Keratinocyte (primary cell): ENCODE measurements at regions not wholly inside any gene's neighbourhood (a gene's known extent, or its start where the extent isn't known, plus 50 kb on each side); places are given as distances from the start of the nearest gene placed in this dataset.

ENCODE experiments used
- DNase-seq: peaks from one replicate; pipeline ENCODE4 v3.0.0-alpha.2; 2011; ENCODE audit warnings: low read depth, missing footprints, low spot score
- FAIRE-seq: peaks from 2 replicates; lab custom pipeline; 2011; peaks lifted over from hg19 to GRCh38; lab: Jason Lieb, UNC
- H2AFZ ChIP-seq: 2 replicates; pipeline ENCODE4 v1.6.0; 2012; ENCODE audit warnings: low read length, control low read depth, inconsistent platforms; ENCODE audit not compliant: control insufficient read depth
- H3K27ac ChIP-seq: 2 replicates; pipeline ENCODE4 v1.5.1; 2011; ENCODE audit warnings: low read length; ENCODE audit not compliant: control insufficient read depth, insufficient read depth
- H3K27me3 ChIP-seq: 3 replicates; pipeline ENCODE4 v1.6.0; 2011; ENCODE audit warnings: low read length; ENCODE audit not compliant: control insufficient read depth, insufficient read depth; ENCODE audit errors: extremely low read depth
- H3K36me3 ChIP-seq, 2 experiments: 2 replicates in 1 of 2; 3 replicates in 1 of 2; pipeline ENCODE4 v1.5.1; 2011; ENCODE audit warnings: low read length in 2 of 2, mild to moderate bottlenecking in 1 of 2; ENCODE audit not compliant: control insufficient read depth in 2 of 2, insufficient read depth in 2 of 2; ENCODE audit errors: extremely low read depth in 1 of 2
- H3K4me1 ChIP-seq: 3 replicates; pipeline ENCODE4 v1.5.1; 2011; ENCODE audit warnings: low read length; ENCODE audit not compliant: control insufficient read depth, insufficient read depth; ENCODE audit errors: extremely low read depth
- H3K4me2 ChIP-seq: 3 replicates; pipeline ENCODE4 v1.6.0; 2011; ENCODE audit warnings: low read depth, low read length; ENCODE audit not compliant: control insufficient read depth, insufficient read depth; ENCODE audit errors: extremely low read depth
- H3K4me3 ChIP-seq, 3 experiments: fragments of 200-600 bp in 1 of 3; sonication (generic) in 1 of 3; 2 replicates in 2 of 3; 3 replicates in 1 of 3; pipeline ENCODE4 v1.5.1; 2011 to 2016; ENCODE audit warnings: low read length in 3 of 3, mild to moderate bottlenecking in 3 of 3, control low read depth in 2 of 3, inconsistent platforms in 1 of 3, low read depth in 1 of 3, mixed read lengths in 1 of 3, mixed run types in 1 of 3, moderate library complexity in 1 of 3; ENCODE audit not compliant: control insufficient read depth in 2 of 3, insufficient read depth in 2 of 3; ENCODE audit errors: extremely low read depth in 1 of 3
- H3K79me2 ChIP-seq: 2 replicates; pipeline ENCODE4 v1.6.0; 2012; ENCODE audit warnings: low read length; ENCODE audit not compliant: control insufficient read depth, insufficient read depth
- H3K9ac ChIP-seq: 3 replicates; pipeline ENCODE4 v1.6.0; 2011; ENCODE audit warnings: low read length; ENCODE audit not compliant: control insufficient read depth, insufficient read depth; ENCODE audit errors: extremely low read depth
- H3K9me1 ChIP-seq: 3 replicates; pipeline ENCODE4 v1.6.0; 2011; ENCODE audit warnings: low read length; ENCODE audit not compliant: control insufficient read depth, insufficient read depth; ENCODE audit errors: extremely low read depth
- H3K9me3 ChIP-seq: 2 replicates; pipeline ENCODE4 v1.5.1; 2012; ENCODE audit warnings: low read depth, low read length; ENCODE audit not compliant: control insufficient read depth
- H4K20me1 ChIP-seq: 3 replicates; pipeline ENCODE4 v1.6.0; 2011; ENCODE audit warnings: low read length; ENCODE audit not compliant: control insufficient read depth, insufficient read depth; ENCODE audit errors: extremely low read depth
- CTCF ChIP-seq, 3 experiments: IDR thresholded peaks in 1 of 3; conservative IDR thresholded peaks in 1 of 3; optimal IDR thresholded peaks in 1 of 3; 2 replicates in 2 of 3; 3 replicates in 1 of 3; pipeline versions ENCODE3 to v1.5.1; 2011; ENCODE audit warnings: low read length in 3 of 3, mild to moderate bottlenecking in 3 of 3, moderate library complexity in 2 of 3, control low read depth in 1 of 3, inconsistent platforms in 1 of 3; ENCODE audit not compliant: insufficient read depth in 2 of 3; ENCODE audit errors: extremely low read depth in 1 of 3
- EZH2 ChIP-seq: IDR thresholded peaks from one replicate; pipeline ENCODE4 v1.6.1; 2012; ENCODE audit warnings: inconsistent platforms, mild to moderate bottlenecking, low read length, moderate library complexity
- dilution Hi-C: fragments of 300-500 bp; cut with MboI; formaldehyde crosslinking; loops from one replicate; pipeline ENCODE4 v1.7.0; 2020; ENCODE audit warnings: low sequenced_read_pairs; ENCODE audit not compliant: extremely low pct_ligation_motif_present

- Histone ChIP-seq H3K27me3 (peaks cover 3% of the 10 kb centered on the region), H3K4me1 (no peaks in the 10 kb centered on the region), H4K20me1 (no peaks in the 10 kb centered on the region), H3K4me2 (no peak overlapping the region), H3K4me3 (no peak overlapping the region), H3K9me1 (no peaks in the 10 kb centered on the region), H3K36me3 (no peaks in the 10 kb centered on the region), H3K9me3 (no peaks in the 10 kb centered on the region), H2AFZ (no peak overlapping the region), H3K27ac (no peak overlapping the region), H3K9ac (no peak overlapping the region), H3K79me2 (no peaks in the 10 kb centered on the region)
- no peak for TF ChIP-seq CTCF (optimal IDR thresholded peaks at IDR 0.05 in 1 of 3, IDR thresholded peaks at IDR 0.05 in 1 of 3, conservative IDR thresholded peaks at IDR 0.05 in 1 of 3; ENCODE audit: extremely low read depth in 1 of 3, insufficient read depth in 2 of 3, low read length in 3 of 3)
- FAIRE-seq: no peak
- dilution Hi-C loops: no loop called here
- no peak for DNase-seq
Observed at GRCh38 chr10:78600740-78601139, 468.0 kb upstream of the ZMIZ1 start.

GRCh38 chr10:78602201-78602932 lies 466.4 kb upstream of the ZMIZ1 start:
- H3K9ac ChIP-seq: no peak overlapping the region
- dilution Hi-C loops: no loop called here
- peaks cover 3% of the 10 kb centered on the region for H3K27me3 ChIP-seq
- no peak overlapping the region for H2AFZ ChIP-seq
- no peak overlapping the region for H3K4me3 ChIP-seq
- no peaks in the 10 kb centered on the region for H3K9me1 ChIP-seq
- H3K79me2 ChIP-seq: no peaks in the 10 kb centered on the region
- no peak for FAIRE-seq
- H4K20me1 ChIP-seq: no peaks in the 10 kb centered on the region
- H3K27ac ChIP-seq: no peak overlapping the region
- DNase-seq: no peak
- H3K36me3 ChIP-seq: no peaks in the 10 kb centered on the region
- H3K4me2 ChIP-seq: no peak overlapping the region
- no peaks in the 10 kb centered on the region for H3K4me1 ChIP-seq
- TF ChIP-seq EZH2 (no peak), CTCF (optimal IDR thresholded peaks at IDR 0.05 in 1 of 3, IDR thresholded peaks at IDR 0.05 in 1 of 3, conservative IDR thresholded peaks at IDR 0.05 in 1 of 3; ENCODE audit: extremely low read depth in 1 of 3, insufficient read depth in 2 of 3, low read length in 3 of 3) (no peak)
- H3K9me3 ChIP-seq: no peaks in the 10 kb centered on the region
